Lower leg skin (tissue), 3 donors: ENCODE measurements at regions not wholly inside any gene's neighbourhood (a gene's known extent, or its start where the extent isn't known, plus 50 kb on each side); places are given as distances from the start of the nearest gene placed in this dataset.

Source experiments
- CTCF ChIP-seq, 3 donors: fragments of 450-650 bp; IDR thresholded peaks; one replicate each; pipeline ENCODE4 v1.5.1; 2016; ENCODE audit warnings: antibody characterized with exemption in 3 of 3, mild to moderate bottlenecking in 3 of 3, moderate library complexity in 2 of 3
- POLR2A ChIP-seq, 2 donors: fragments of 450-650 bp; IDR thresholded peaks; one replicate each; pipeline ENCODE4 v1.6.1; 2016 to 2017; ENCODE audit warnings: antibody characterized with exemption in 2 of 2, mild to moderate bottlenecking in 1 of 2, moderate library complexity in 1 of 2

DNA sequence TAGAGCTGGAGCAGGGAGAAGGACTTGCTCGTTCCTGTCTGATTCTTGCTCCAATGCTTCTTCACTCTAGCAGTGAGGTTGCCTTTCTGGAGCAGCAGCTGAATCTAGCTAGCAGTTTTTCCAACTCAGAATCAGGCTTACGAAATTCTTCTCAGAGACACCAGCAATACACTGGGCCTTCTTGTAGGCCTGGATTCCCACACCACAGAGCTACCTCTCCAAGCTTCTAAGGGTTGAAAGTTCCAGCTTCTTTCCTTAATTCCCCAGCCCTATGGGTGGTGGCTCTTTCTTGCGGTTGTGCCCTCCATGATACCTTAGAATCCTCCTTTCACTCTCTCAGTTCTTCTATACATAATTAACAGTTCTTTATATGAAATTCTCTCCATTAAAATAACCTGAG, 586.6 kb downstream of the INHBA start:
- TF ChIP-seq CTCF (IDR thresholded peaks at IDR 0.05) = no peak
- no peak for TF ChIP-seq POLR2A (IDR thresholded peaks at IDR 0.05)
